Ovary (tissue), 3 donors: ENCODE measurements at regions not wholly inside any gene's neighbourhood (a gene's known extent, or its start where the extent isn't known, plus 50 kb on each side); places are given as distances from the start of the nearest gene placed in this dataset.

Experiments used
- CTCF ChIP-seq, 3 donors: fragments of 450-650 bp in 2 of 3; fragments of 200-600 bp in 1 of 3; IDR thresholded peaks; one replicate each; pipeline versions ENCODE4 v1.5.1 to v1.8.0; 2016 to 2022; ENCODE audit warnings: antibody characterized with exemption in 3 of 3, mild to moderate bottlenecking in 1 of 3
- POLR2A ChIP-seq: fragments of 450-650 bp; IDR thresholded peaks from one replicate; pipeline ENCODE4 v1.6.1; 2017; ENCODE audit warnings: antibody characterized with exemption, mild to moderate bottlenecking, moderate library complexity
- donor health status: DM: no; HTN: no; CAD: no.

GRCh38 chr2:34388446-34388845, 789.3 kb upstream of the FAM98A start:
- TF ChIP-seq CTCF (IDR thresholded peaks at IDR 0.05), result no peak
- TF ChIP-seq POLR2A, result no peak
